T-cell (primary cell): ENCODE measurements at regions not wholly inside any gene's neighbourhood (a gene's known extent, or its start where the extent isn't known, plus 50 kb on each side); places are given as distances from the start of the nearest gene placed in this dataset.

Source experiments
- ATAC-seq, 4 experiments: fragments of 200-7000 bp in 3 of 4; fragments of 150-1000 bp in 1 of 4; cut with Tn5 transposase; replicated peaks in 1 of 4; 1 replicate in 3 of 4; 2 replicates in 1 of 4; pipeline ENCODE4 v1.10.0; 2021; ENCODE audit warnings: moderate library complexity in 3 of 4, mild to moderate bottlenecking in 2 of 4, moderate number of reproducible peaks in 1 of 4
- CTCF ChIA-PET, 2 donors: fragments of 300-600 bp; sonication (Branson Sonifier 250); formaldehyde crosslinking; loops; one replicate each; lab custom pipeline; 2022; ENCODE audit warnings: antibody characterized with exemption in 2 of 2; lab: Charles Lee
- POLR2A ChIA-PET, 2 donors: fragments of 300-600 bp; sonication (Branson Sonifier 250); formaldehyde crosslinking; loops; one replicate each; lab custom pipeline; 2022; ENCODE audit warnings: antibody characterized with exemption in 2 of 2; lab: Charles Lee
- DNase-seq, 35 experiments: peaks; one replicate each; pipeline versions ENCODE4 v3.0.0 to v3.0.0-alpha.2; 2013 to 2023
- H3K27ac ChIP-seq: one replicate; pipeline ENCODE4 v1.5.1; 2013; ENCODE audit warnings: low read length
- H3K27me3 ChIP-seq, 2 experiments: replicated peaks in 1 of 2; 1 replicate in 1 of 2; 2 replicates in 1 of 2; pipeline versions ENCODE4 v1.6.1 to v1.7.0; 2013; ENCODE audit warnings: low read length in 1 of 2, mixed read lengths in 1 of 2; ENCODE audit not compliant: control insufficient read depth in 2 of 2, insufficient read depth in 2 of 2; ENCODE audit errors: extremely low read depth in 1 of 2
- H3K36me3 ChIP-seq, 2 donors: 1 replicate in 1 of 2; 2 replicates in 1 of 2; pipeline versions ENCODE4 v1.6.1 to v1.7.0; 2013; ENCODE audit warnings: low read length in 1 of 2; ENCODE audit not compliant: control insufficient read depth in 2 of 2, insufficient read depth in 1 of 2; ENCODE audit errors: extremely low read depth in 1 of 2
- H3K4me1 ChIP-seq, 2 experiments: 1 replicate in 1 of 2; 2 replicates in 1 of 2; pipeline versions ENCODE4 v1.6.1 to v1.7.0; 2013; ENCODE audit warnings: low read length in 2 of 2, mixed read lengths in 1 of 2; ENCODE audit not compliant: insufficient read depth in 2 of 2, control insufficient read depth in 1 of 2; ENCODE audit errors: extremely low read depth in 1 of 2
- H3K4me3 ChIP-seq, 2 donors: 1 replicate in 1 of 2; 2 replicates in 1 of 2; pipeline versions ENCODE4 v1.5.1 to v1.7.0; 2013; ENCODE audit warnings: mild to moderate bottlenecking in 2 of 2, low read length in 1 of 2, moderate library complexity in 1 of 2; ENCODE audit not compliant: control insufficient read depth in 1 of 2; ENCODE audit errors: extremely low read depth in 1 of 2
- H3K9me3 ChIP-seq: 2 replicates; pipeline ENCODE4 v1.7.0; 2013
- H3K27ac Mint-ChIP-seq, 2 donors: one replicate each; pipeline ENCODE4 v1.8.0; 2020 to 2021; ENCODE audit warnings: mild to moderate bottlenecking in 2 of 2, mixed read lengths in 2 of 2
- H3K27me3 Mint-ChIP-seq, 2 donors: one replicate each; pipeline ENCODE4 v1.8.0; 2021 to 2022; ENCODE audit warnings: mixed read lengths in 2 of 2
- H3K36me3 Mint-ChIP-seq: one replicate; pipeline ENCODE4 v1.8.0; 2021; ENCODE audit warnings: mixed read lengths
- H3K4me1 Mint-ChIP-seq, 3 donors: one replicate each; pipeline ENCODE4 v1.8.0; 2020 to 2022; ENCODE audit warnings: mixed read lengths in 3 of 3, mild to moderate bottlenecking in 1 of 3
- H3K4me3 Mint-ChIP-seq, 3 donors: one replicate each; pipeline ENCODE4 v1.8.0; 2020 to 2022; ENCODE audit warnings: mild to moderate bottlenecking in 3 of 3, mixed read lengths in 3 of 3, moderate library complexity in 3 of 3
- H3K9me3 Mint-ChIP-seq, 3 donors: one replicate each; pipeline ENCODE4 v1.8.0; 2020 to 2022; ENCODE audit warnings: mixed read lengths in 3 of 3
- WGBS: methylation state at CpG from one replicate; pipeline ENCODE4 v1.1.5; 2013; ENCODE audit warnings: missing lambda C conversion rate; ENCODE audit not compliant: insufficient coverage; 5-methylcytosine and 5-hydroxymethylcytosine counted together

GRCh38 chr3:144181062-144181461 is 209.4 kb downstream of the DIPK2A start:
- Mint-ChIP-seq H3K4me3 (no peak overlapping the region), H3K36me3 (peaks cover 3% of the 10 kb centered on the region), H3K4me1 (no peaks in the 10 kb centered on the region), H3K27me3 (no peaks in the 10 kb centered on the region), H3K27ac (no peak overlapping the region), H3K9me3 (peaks cover 0 to 10% (median 3%) of the 10 kb centered on the region in 3 donors)
- Histone ChIP-seq H3K4me1 (no peaks in the 10 kb centered on the region), H3K27ac (no peak overlapping the region), H3K4me3 (no peak overlapping the region), H3K36me3 (no peaks in the 10 kb centered on the region), H3K9me3 (no peaks in the 10 kb centered on the region), H3K27me3 (no peaks in the 10 kb centered on the region)
- WGBS = no CpG with 5 or more reads among the region's 2 CpGs
- CTCF ChIA-PET = interaction anchor here in 1 of 2 donors (0.8 kb wide), 1 partner anchor 288 kb away, joined by 8 read pairs; no protein-coding TSS in a partner anchor
- DNase-seq (no peak), ATAC-seq (no peak)
- POLR2A ChIA-PET = no interaction called here

GRCh38 chr3:144182501-144182900 is 210.9 kb downstream of the DIPK2A start:
- peaks cover 3% of the 10 kb centered on the region for H3K36me3 Mint-ChIP-seq
- H3K4me1 Mint-ChIP-seq = peaks cover 0 to under 1% (median under 1%) of the 10 kb centered on the region in 3 donors
- no peak overlapping the region for H3K4me3 ChIP-seq
- no peak overlapping the region for H3K27ac ChIP-seq
- H3K27me3 Mint-ChIP-seq = no peaks in the 10 kb centered on the region
- H3K9me3 ChIP-seq = no peaks in the 10 kb centered on the region
- no peak for ATAC-seq
- H3K4me1 ChIP-seq = no peaks in the 10 kb centered on the region
- H3K27ac Mint-ChIP-seq = no peak overlapping the region
- POLR2A ChIA-PET = no interaction called here
- H3K36me3 ChIP-seq = no peaks in the 10 kb centered on the region
- no peak overlapping the region for H3K4me3 Mint-ChIP-seq
- DNase-seq = no peak
- no CpG with 5 or more reads among the region's 1 CpG for WGBS
- CTCF ChIA-PET = no interaction called here
- peaks cover 0 to 10% (median 3%) of the 10 kb centered on the region in 3 donors for H3K9me3 Mint-ChIP-seq
- H3K27me3 ChIP-seq = no peaks in the 10 kb centered on the region

GRCh38 chr3:144185276-144185675 is 213.7 kb downstream of the DIPK2A start:
- Histone ChIP-seq H3K9me3 (no peaks in the 10 kb centered on the region), H3K4me3 (no peak overlapping the region), H3K4me1 (peaks cover 0 to 6% of the 10 kb centered on the region in 2 experiments), H3K36me3 (no peaks in the 10 kb centered on the region), H3K27me3 (no peaks in the 10 kb centered on the region), H3K27ac (no peak overlapping the region)
- H3K9me3 Mint-ChIP-seq = peaks cover 0 to 10% (median 3%) of the 10 kb centered on the region in 3 donors
- H3K4me3 Mint-ChIP-seq = no peak overlapping the region
- H3K27me3 Mint-ChIP-seq = no peaks in the 10 kb centered on the region
- WGBS = 100% methylated on average over 1 of the region's 3 CpGs
- peaks cover 0 to 16% (median 9%) of the 10 kb centered on the region in 3 donors for H3K4me1 Mint-ChIP-seq
- ChIA-PET POLR2A (no interaction called here), CTCF (no interaction called here)
- ATAC-seq (no peak), DNase-seq (no peak)
- no peak overlapping the region for H3K27ac Mint-ChIP-seq
- peaks cover 3% of the 10 kb centered on the region for H3K36me3 Mint-ChIP-seq

- Mint-ChIP-seq H3K9me3 (peaks cover 0 to 22% (median 6%) of the 10 kb centered on the region in 3 donors), H3K36me3 (peaks cover 3% of the 10 kb centered on the region), H3K27me3 (no peaks in the 10 kb centered on the region), H3K4me3 (no peak overlapping the region), H3K4me1 (peaks cover 0 to 16% (median 9%) of the 10 kb centered on the region in 3 donors), H3K27ac (no peak overlapping the region)
- no CpG with 5 or more reads among the region's 2 CpGs for WGBS
- CTCF ChIA-PET = no interaction called here
- Histone ChIP-seq H3K4me3 (no peak overlapping the region), H3K4me1 (peaks cover 0 to 6% of the 10 kb centered on the region in 2 experiments), H3K27me3 (no peaks in the 10 kb centered on the region), H3K27ac (no peak overlapping the region), H3K36me3 (no peaks in the 10 kb centered on the region), H3K9me3 (no peaks in the 10 kb centered on the region)
- no peak for ATAC-seq
- peak in 1 of 35 experiments; percentile 2 for DNase-seq
- POLR2A ChIA-PET = interaction anchor here in 1 of 2 donors (0.6 kb wide), 1 partner anchor 429 kb away, joined by 3 read pairs; no protein-coding TSS in a partner anchor
Measured at GRCh38 chr3:144187531-144188210, 216.0 kb downstream of the DIPK2A start.

GRCh38 chr3:144189044-144189443 is 217.4 kb downstream of the DIPK2A start:
- ATAC-seq = no peak

GRCh38 chr3:144197116-144197515 is 225.5 kb downstream of the DIPK2A start:
- H3K4me1 Mint-ChIP-seq = no peaks in the 10 kb centered on the region
- Histone ChIP-seq H3K4me3 (no peak overlapping the region), H3K27ac (no peak overlapping the region), H3K9me3 (no peaks in the 10 kb centered on the region), H3K36me3 (no peaks in the 10 kb centered on the region), H3K27me3 (no peaks in the 10 kb centered on the region), H3K4me1 (no peaks in the 10 kb centered on the region)
- 100% methylated on average over 2 of the region's 2 CpGs for WGBS
- ChIA-PET CTCF (no interaction called here), POLR2A (no interaction called here)
- no peak overlapping the region for H3K27ac Mint-ChIP-seq
- no peak overlapping the region for H3K4me3 Mint-ChIP-seq
- no peaks in the 10 kb centered on the region for H3K36me3 Mint-ChIP-seq
- ATAC-seq (no peak), DNase-seq (no peak)
- H3K27me3 Mint-ChIP-seq = peaks cover 3 to 4% of the 10 kb centered on the region in 2 donors
- peaks cover 5 to 35% (median 12%) of the 10 kb centered on the region in 3 donors for H3K9me3 Mint-ChIP-seq

More at GRCh38 chr3:144189044-144189443, 217.4 kb downstream of the DIPK2A start:
- CTCF ChIA-PET = no interaction called here
- 82% methylated on average over 2 of the region's 2 CpGs for WGBS
- Histone ChIP-seq H3K36me3 (no peaks in the 10 kb centered on the region), H3K27me3 (no peaks in the 10 kb centered on the region), H3K4me3 (no peak overlapping the region), H3K9me3 (no peaks in the 10 kb centered on the region), H3K27ac (no peak overlapping the region), H3K4me1 (peaks cover 0 to 6% of the 10 kb centered on the region in 2 experiments)
- Mint-ChIP-seq H3K27ac (no peak overlapping the region), H3K36me3 (peaks cover 3% of the 10 kb centered on the region), H3K9me3 (peaks cover 0 to 30% (median 10%) of the 10 kb centered on the region in 3 donors), H3K27me3 (peaks cover 0 to 3% of the 10 kb centered on the region in 2 donors), H3K4me3 (no peak overlapping the region), H3K4me1 (peaks cover 0 to 16% (median 9%) of the 10 kb centered on the region in 3 donors)
- POLR2A ChIA-PET = no interaction called here
- DNase-seq = no peak
